H1 (cell line): ENCODE measurements at regions not wholly inside any gene's neighbourhood (a gene's known extent, or its start where the extent isn't known, plus 50 kb on each side); places are given as distances from the start of the nearest gene placed in this dataset.

Experiments
- CTCF ChIA-PET: fragments of 300-600 bp; sonication (Branson Sonifier 250); formaldehyde crosslinking; loops from one replicate; lab custom pipeline; 2021; ENCODE audit not compliant: partially characterized antibody; lab: Charles Lee
- POLR2A ChIA-PET: fragments of 300-600 bp; sonication (Branson Sonifier 250); formaldehyde crosslinking; loops from one replicate; lab custom pipeline; 2021; ENCODE audit warnings: inconsistent platforms; ENCODE audit not compliant: partially characterized antibody; lab: Charles Lee
- DNase-seq, 2 experiments: peaks; one replicate each; pipeline versions ENCODE4 v3.0.0 to v3.0.0-alpha.2; 2010 to 2022; ENCODE audit warnings: low spot score in 2 of 2, low read depth in 1 of 2, mixed read lengths in 1 of 2
- FAIRE-seq: peaks from 2 replicates; lab custom pipeline; 2011; peaks lifted over from hg19 to GRCh38; lab: Jason Lieb, UNC
- H2AFZ ChIP-seq: 2 replicates; pipeline ENCODE4 v1.8.1; 2012; ENCODE audit warnings: low read length, inconsistent platforms
- H2AK5ac ChIP-seq: 2 replicates; pipeline ENCODE4 v1.6.1; 2013; ENCODE audit warnings: low read depth, low read length
- H2BK120ac ChIP-seq: replicated peaks from 2 replicates; pipeline ENCODE3; 2013; ENCODE audit warnings: low read depth, low read length, inconsistent platforms
- H2BK12ac ChIP-seq: 2 replicates; pipeline ENCODE4 v1.6.1; 2013; ENCODE audit warnings: low read depth, low read length
- H2BK15ac ChIP-seq: 2 replicates; pipeline ENCODE4 v1.6.1; 2013; ENCODE audit warnings: low read length
- H2BK20ac ChIP-seq: 2 replicates; pipeline ENCODE4 v1.6.1; 2013; ENCODE audit warnings: low read length
- H2BK5ac ChIP-seq: 2 replicates; pipeline ENCODE4 v1.6.1; 2013; ENCODE audit warnings: low read depth, low read length
- H3K14ac ChIP-seq: 2 replicates; pipeline ENCODE4 v1.6.1; 2013; ENCODE audit warnings: inconsistent platforms; ENCODE audit not compliant: insufficient read length
- H3K18ac ChIP-seq: 2 replicates; pipeline ENCODE4 v1.6.1; 2013; ENCODE audit warnings: low read length; ENCODE audit errors: extremely low read depth
- H3K23ac ChIP-seq: 2 replicates; pipeline ENCODE4 v1.6.1; 2013; ENCODE audit warnings: inconsistent platforms; ENCODE audit not compliant: insufficient read length
- H3K23me2 ChIP-seq: 2 replicates; pipeline ENCODE4 v1.6.1; 2013; ENCODE audit warnings: low read depth, low read length
- H3K27ac ChIP-seq: 2 replicates; pipeline ENCODE4 v1.6.1; 2011; ENCODE audit warnings: low read depth, low read length, inconsistent platforms
- H3K27me3 ChIP-seq, 4 experiments: replicated peaks in 1 of 4; 1 replicate in 1 of 4; 2 replicates in 3 of 4; pipeline versions ENCODE4 v1.6.1 to v1.8.1; 2011 to 2013; ENCODE audit warnings: low read length in 3 of 4, mild to moderate bottlenecking in 3 of 4, inconsistent platforms in 2 of 4, mixed read lengths in 2 of 4, moderate library complexity in 1 of 4; ENCODE audit not compliant: control insufficient read depth in 3 of 4, insufficient read depth in 3 of 4; ENCODE audit errors: extremely low read depth in 1 of 4
- H3K36me3 ChIP-seq, 4 experiments: 2 replicates each; pipeline versions ENCODE4 v1.6.1 to v1.8.1; 2011 to 2013; ENCODE audit warnings: mild to moderate bottlenecking in 4 of 4, low read length in 3 of 4, moderate library complexity in 2 of 4, control low read depth in 1 of 4, inconsistent platforms in 1 of 4; ENCODE audit not compliant: insufficient read depth in 4 of 4, control insufficient read depth in 2 of 4
- H3K4ac ChIP-seq: replicated peaks from 2 replicates; pipeline ENCODE3; 2013; ENCODE audit warnings: low read length, low read depth, mixed read lengths, inconsistent platforms; ENCODE audit not compliant: insufficient read length
- H3K4me1 ChIP-seq, 4 experiments: replicated peaks in 1 of 4; 1 replicate in 1 of 4; 2 replicates in 3 of 4; pipeline versions ENCODE4 v1.6.1 to v1.8.1; 2011 to 2013; ENCODE audit warnings: low read length in 3 of 4, inconsistent platforms in 2 of 4, mixed read lengths in 1 of 4; ENCODE audit not compliant: insufficient read depth in 4 of 4, control insufficient read depth in 3 of 4
- H3K4me2 ChIP-seq, 2 experiments: 2 replicates each; pipeline versions ENCODE4 v1.6.1 to v1.8.1; 2011 to 2013; ENCODE audit warnings: low read depth in 2 of 2, low read length in 2 of 2, control low read depth in 1 of 2, inconsistent platforms in 1 of 2, mild to moderate bottlenecking in 1 of 2; ENCODE audit not compliant: insufficient read depth in 1 of 2
- H3K4me3 ChIP-seq, 4 experiments: fragments of 200-600, 300-600 bp in 1 of 4; sonication (generic), shearing (Covaris generic), sonication (Bioruptor Twin) in 1 of 4; 2 replicates each; pipeline versions ENCODE4 v1.5.1 to v1.8.1; 2011 to 2016; ENCODE audit warnings: low read length in 4 of 4, low read depth in 3 of 4, control low read depth in 2 of 4, inconsistent platforms in 2 of 4, mild to moderate bottlenecking in 2 of 4, mixed read lengths in 1 of 4, moderate library complexity in 1 of 4; ENCODE audit not compliant: insufficient read depth in 2 of 4; ENCODE audit errors: extremely low read depth in 1 of 4
- H3K56ac ChIP-seq: replicated peaks from 2 replicates; pipeline ENCODE3; 2013; ENCODE audit warnings: low read depth, mild to moderate bottlenecking, mixed read lengths, low read length, inconsistent platforms; ENCODE audit not compliant: insufficient read length
- H3K79me1 ChIP-seq: 2 replicates; pipeline ENCODE4 v1.6.1; 2013; ENCODE audit warnings: low read depth, low read length, control low read depth
- H3K79me2 ChIP-seq, 2 experiments: 2 replicates each; pipeline versions ENCODE4 v1.6.1 to v1.8.1; 2012 to 2013; ENCODE audit warnings: low read length in 2 of 2, mild to moderate bottlenecking in 2 of 2, inconsistent platforms in 1 of 2; ENCODE audit not compliant: insufficient read depth in 2 of 2, control insufficient read depth in 1 of 2
- H3K9ac ChIP-seq, 4 experiments: replicated peaks in 1 of 4; 1 replicate in 1 of 4; 2 replicates in 3 of 4; pipeline versions ENCODE4 v1.6.1 to v1.8.1; 2011 to 2013; ENCODE audit warnings: low read depth in 3 of 4, low read length in 3 of 4, control low read depth in 2 of 4, mild to moderate bottlenecking in 2 of 4, moderate library complexity in 2 of 4, inconsistent platforms in 1 of 4; ENCODE audit errors: extremely low read depth in 1 of 4
- H3K9me3 ChIP-seq, 2 experiments: 2 replicates each; pipeline versions ENCODE4 v1.6.1 to v1.8.1; 2012 to 2013; ENCODE audit warnings: mild to moderate bottlenecking in 2 of 2, moderate library complexity in 2 of 2, control low read depth in 1 of 2, inconsistent platforms in 1 of 2, low read depth in 1 of 2, low read length in 1 of 2, mixed read lengths in 1 of 2; ENCODE audit not compliant: insufficient read depth in 2 of 2
- H4K20me1 ChIP-seq, 2 experiments: replicated peaks in 1 of 2; 2 replicates each; pipeline versions ENCODE3 to v1.8.1; 2011 to 2013; ENCODE audit warnings: inconsistent platforms in 2 of 2, low read length in 2 of 2, mild to moderate bottlenecking in 1 of 2; ENCODE audit not compliant: insufficient read depth in 2 of 2, control insufficient read depth in 1 of 2
- H4K5ac ChIP-seq: 2 replicates; pipeline ENCODE4 v1.6.1; 2013; ENCODE audit warnings: low read length, low read depth, mixed read lengths, inconsistent platforms; ENCODE audit not compliant: insufficient read length
- H4K8ac ChIP-seq: 2 replicates; pipeline ENCODE4 v1.8.0; 2013; ENCODE audit warnings: mild to moderate bottlenecking, moderate library complexity, low read length, inconsistent platforms; ENCODE audit not compliant: insufficient read depth; ENCODE audit errors: extremely low read depth
- H4K91ac ChIP-seq: replicated peaks from 2 replicates; pipeline ENCODE3; 2013; ENCODE audit warnings: low read length, mixed read lengths, inconsistent platforms; ENCODE audit not compliant: insufficient read length
- CTBP2 ChIP-seq: IDR thresholded peaks from 2 replicates; pipeline ENCODE4 v1.7.0; 2011; ENCODE audit warnings: borderline replicate concordance, mild to moderate bottlenecking, moderate library complexity, mixed read lengths, low read length; ENCODE audit not compliant: insufficient read depth, insufficient read length
- CTCF ChIP-seq, 3 experiments: IDR thresholded peaks; 1 replicate in 2 of 3; 2 replicates in 1 of 3; pipeline versions ENCODE4 v1.5.1 to v1.6.1; 2011; ENCODE audit warnings: low read length in 3 of 3, mild to moderate bottlenecking in 3 of 3, inconsistent platforms in 2 of 3, low read depth in 1 of 3, moderate library complexity in 1 of 3; ENCODE audit not compliant: insufficient read depth in 1 of 3; ENCODE audit errors: control extremely low read depth in 1 of 3
- EGR1 ChIP-seq: IDR thresholded peaks from 2 replicates; pipeline ENCODE4 v1.6.1; 2011; ENCODE audit warnings: low read depth, low read length, borderline replicate concordance
- GABPA ChIP-seq: IDR thresholded peaks from 2 replicates; pipeline ENCODE4 v1.6.1; 2011; ENCODE audit warnings: mild to moderate bottlenecking, low read length, moderate library complexity, borderline replicate concordance; ENCODE audit not compliant: insufficient read depth
- MAFK ChIP-seq: IDR thresholded peaks from 2 replicates; pipeline ENCODE4 v1.6.1; 2012; ENCODE audit warnings: low read depth, mild to moderate bottlenecking, improper control_type of control experiment, low read length
- NANOG ChIP-seq: IDR thresholded peaks from 2 replicates; pipeline ENCODE4 v1.6.1; 2011; ENCODE audit warnings: low read length, low read depth, mild to moderate bottlenecking, inconsistent platforms; ENCODE audit not compliant: insufficient read depth, poor library complexity, severe bottlenecking
- NRF1 ChIP-seq: IDR thresholded peaks from 2 replicates; pipeline ENCODE4 v1.6.1; 2011; ENCODE audit warnings: mild to moderate bottlenecking, low read depth, low read length, improper control_type of control experiment
- SIN3A ChIP-seq, 2 experiments: IDR thresholded peaks in 1 of 2; conservative IDR thresholded peaks in 1 of 2; 2 replicates each; pipeline ENCODE4 v1.6.1; 2011 to 2012; ENCODE audit warnings: low read length in 2 of 2, improper control_type of control experiment in 1 of 2, low read depth in 1 of 2, mild to moderate bottlenecking in 1 of 2
- SP2 ChIP-seq: IDR thresholded peaks from 2 replicates; pipeline ENCODE4 v1.6.1; 2012; ENCODE audit warnings: mild to moderate bottlenecking, low read length, inconsistent platforms
- SP4 ChIP-seq: IDR thresholded peaks from 2 replicates; pipeline ENCODE4 v1.6.1; 2012; ENCODE audit warnings: low read length, inconsistent platforms
- TAF7 ChIP-seq: optimal IDR thresholded peaks from 2 replicates; pipeline ENCODE3; 2011; ENCODE audit warnings: low read depth, mild to moderate bottlenecking, inconsistent platforms, low read length, moderate library complexity, borderline replicate concordance
- YY1 ChIP-seq: IDR thresholded peaks from 2 replicates; pipeline ENCODE4 v1.6.1; 2011; ENCODE audit warnings: low read depth, mild to moderate bottlenecking, low read length
- WGBS, 2 experiments: shearing (Covaris generic) in 1 of 2; methylation state at CpG; one replicate each; pipeline versions ENCODE4 v1.1.6 to v1.1.7; 2013 to 2015; ENCODE audit warnings: low lambda C conversion rate in 2 of 2, mixed read lengths in 2 of 2, inconsistent platforms in 1 of 2, low coverage in 1 of 2, missing lambda C conversion rate in 1 of 2; ENCODE audit not compliant: insufficient replicate concordance in 2 of 2, insufficient coverage in 1 of 2, insufficient read length in 1 of 2; ENCODE audit errors: extremely low coverage in 1 of 2, missing lambda C conversion rate in 1 of 2; 5-methylcytosine and 5-hydroxymethylcytosine counted together

GRCh38 chr6:14647357-14647756 lies 529.8 kb downstream of the CD83 start:
- H4K20me1 ChIP-seq, result no peaks in the 10 kb centered on the region
- H3K23ac ChIP-seq, result no peak overlapping the region
- no peak overlapping the region for H4K8ac ChIP-seq
- H3K4me1 ChIP-seq, result peaks cover 0 to under 1% (median under 1%) of the 10 kb centered on the region in 4 experiments; a peak in 3 of 7 replicates
- H2BK120ac ChIP-seq, result no peak overlapping the region
- no peak overlapping the region for H3K9ac ChIP-seq
- H3K4ac ChIP-seq, result no peak overlapping the region
- no peak overlapping the region for H3K27ac ChIP-seq
- no peak overlapping the region for H3K4me2 ChIP-seq
- no peaks in the 10 kb centered on the region for H3K27me3 ChIP-seq
- no peak overlapping the region for H3K4me3 ChIP-seq
- H4K91ac ChIP-seq, result no peak overlapping the region
- no peak overlapping the region for H2AFZ ChIP-seq
- TF ChIP-seq SP2 (no peak), NRF1 (no peak), EGR1 (no peak), YY1 (no peak), GABPA (no peak), SIN3A (conservative IDR thresholded peaks at IDR 0.05 in 1 of 2, IDR thresholded peaks at IDR 0.05 in 1 of 2; ENCODE audit: low read depth in 1 of 2, low read length in 2 of 2) (no peak), SP4 (no peak), TAF7 (no peak), MAFK (no peak), CTCF (IDR thresholded peaks at IDR 0.05; ENCODE audit: control extremely low read depth in 1 of 3, insufficient read depth in 1 of 3, low read depth in 1 of 3, low read length in 3 of 3) (no peak), NANOG (no peak), CTBP2 (no peak)
- H4K5ac ChIP-seq, result no peak overlapping the region
- H2BK12ac ChIP-seq, result no peak overlapping the region; the same call in 1 of the 2 replicates
- H3K79me1 ChIP-seq, result no peaks in the 10 kb centered on the region
- ChIA-PET POLR2A (no interaction called here), CTCF (no interaction called here)
- H2BK20ac ChIP-seq, result no peak overlapping the region
- FAIRE-seq (no peak), DNase-seq (no peak)
- H2BK15ac ChIP-seq, result no peak overlapping the region
- no peaks in the 10 kb centered on the region for H3K9me3 ChIP-seq
- H3K23me2 ChIP-seq, result no peaks in the 10 kb centered on the region
- no peak overlapping the region for H3K56ac ChIP-seq
- H3K79me2 ChIP-seq, result no peaks in the 10 kb centered on the region
- 0 out of 2 replicates have a peak overlapping the region, but pooled peaks have one; percentile 1 for H3K18ac ChIP-seq
- no peak overlapping the region for H3K14ac ChIP-seq
- H3K36me3 ChIP-seq, result no peaks in the 10 kb centered on the region
- no peak overlapping the region for H2AK5ac ChIP-seq
- no peak overlapping the region for H2BK5ac ChIP-seq
- 88% methylated on average over 5 of the region's 6 CpGs; no CpG with 5 or more reads in 1 of the 2 experiments for WGBS, 2 experiments
